ENCODE measurements at regions not wholly inside any gene's neighbourhood (a gene's known extent, or its start where the extent isn't known, plus 50 kb on each side); places are given as distances from the start of the nearest gene placed in this dataset.

DNA sequence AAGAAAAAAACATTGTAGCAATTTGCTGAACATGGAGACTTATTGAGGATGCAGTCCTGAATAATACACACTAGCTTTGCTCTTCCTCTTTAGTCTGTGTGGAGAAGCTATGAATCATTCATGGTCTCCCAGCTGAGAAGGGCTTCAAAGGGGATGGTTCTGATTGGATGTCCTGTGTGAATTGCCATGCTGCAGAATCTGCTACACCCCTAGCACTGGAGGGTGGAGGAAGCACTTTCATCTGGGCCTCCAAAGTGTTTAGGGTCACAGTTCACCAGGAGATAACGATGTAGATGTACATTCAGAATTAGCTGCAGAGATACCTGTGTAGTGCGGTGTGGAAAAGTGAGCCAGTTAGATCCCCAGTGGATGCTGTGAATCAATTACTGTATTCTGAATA is 321.1 kb upstream of the EDNRB start:
- no peak overlapping the region for H3K27ac ChIP-seq (ENCODE audit: low read length)
- no peaks in the 10 kb centered on the region for H3K4me1 ChIP-seq (ENCODE audit: control insufficient read depth, insufficient read depth, low read length)
- no peak overlapping the region for H3K4me3 ChIP-seq (ENCODE audit: low read length in 2 of 2)
- H3K27me3 ChIP-seq (ENCODE audit: control insufficient read depth in 1 of 2, insufficient read depth in 2 of 2, low read length in 2 of 2) = no peaks in the 10 kb centered on the region
- no peaks in the 10 kb centered on the region for H3K36me3 ChIP-seq (ENCODE audit: control insufficient read depth in 2 of 2, insufficient read depth in 2 of 2, low read length in 2 of 2)
- H3K9me3 ChIP-seq (ENCODE audit: control insufficient read depth in 2 of 2, low read length in 2 of 2) = no peaks in the 10 kb centered on the region
- H3K9ac ChIP-seq (ENCODE audit: low read length in 2 of 2) = no peak overlapping the region

DNA sequence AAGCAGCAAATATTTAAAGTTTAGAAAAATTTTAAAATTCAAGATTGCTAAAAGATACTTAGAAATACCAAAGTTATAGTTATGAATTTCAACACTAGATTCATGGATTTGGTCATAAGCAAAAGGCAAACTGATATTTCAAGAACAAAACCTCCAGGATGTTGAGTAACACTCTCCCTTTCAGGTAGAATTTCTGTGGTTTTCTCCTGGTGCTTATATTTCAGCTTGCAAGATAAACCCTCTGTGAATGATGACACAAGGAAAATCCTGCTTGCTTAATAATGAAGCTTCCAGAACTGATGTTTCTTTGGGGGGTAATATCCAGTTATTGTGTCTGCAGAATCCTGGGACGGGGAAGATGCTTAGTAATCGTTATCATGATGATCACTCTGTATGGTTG is 320.3 kb upstream of the EDNRB start:
- H3K4me3 ChIP-seq (ENCODE audit: low read length in 2 of 2) = no peak overlapping the region
- H3K9ac ChIP-seq (ENCODE audit: low read length in 2 of 2) = no peak overlapping the region
- H3K9me3 ChIP-seq (ENCODE audit: control insufficient read depth in 2 of 2, low read length in 2 of 2) = no peaks in the 10 kb centered on the region

DNA sequence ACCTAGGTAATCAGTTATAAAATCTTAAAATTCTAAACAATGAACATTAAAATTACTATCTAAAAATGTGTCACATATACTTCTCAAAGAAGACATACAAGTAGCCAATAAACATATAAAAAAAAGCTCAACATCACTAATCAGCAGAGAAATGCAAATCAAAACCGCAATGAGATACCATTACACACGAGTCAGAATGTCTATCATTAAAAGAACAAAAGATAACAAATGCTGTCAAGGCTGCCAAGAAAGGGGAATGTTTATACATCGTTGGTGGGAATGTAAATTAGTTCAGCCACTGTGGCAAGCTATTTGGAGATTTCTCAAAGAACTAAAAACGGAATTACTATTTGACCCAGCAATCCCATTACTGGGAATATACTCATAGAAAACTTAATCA is 310.3 kb upstream of the EDNRB start:
- H3K36me3 ChIP-seq (ENCODE audit: control insufficient read depth in 2 of 2, insufficient read depth in 2 of 2, low read length in 2 of 2) = no peaks in the 10 kb centered on the region
- no peak overlapping the region for H3K27ac ChIP-seq (ENCODE audit: low read length)
- no peaks in the 10 kb centered on the region for H3K27me3 ChIP-seq (ENCODE audit: control insufficient read depth in 1 of 2, insufficient read depth in 2 of 2, low read length in 2 of 2)
- no peak overlapping the region for H3K9ac ChIP-seq (ENCODE audit: low read length in 2 of 2)
- no peaks in the 10 kb centered on the region for H3K9me3 ChIP-seq (ENCODE audit: control insufficient read depth in 2 of 2, low read length in 2 of 2)
- H3K4me3 ChIP-seq (ENCODE audit: low read length in 2 of 2) = no peak overlapping the region
- no peaks in the 10 kb centered on the region for H3K4me1 ChIP-seq (ENCODE audit: control insufficient read depth, insufficient read depth, low read length)

More for the DNA sequence above, 320.3 kb upstream of the EDNRB start:
- Histone ChIP-seq H3K4me1 (ENCODE audit: control insufficient read depth, insufficient read depth, low read length) (no peaks in the 10 kb centered on the region), H3K36me3 (ENCODE audit: control insufficient read depth in 2 of 2, insufficient read depth in 2 of 2, low read length in 2 of 2) (no peaks in the 10 kb centered on the region), H3K27ac (ENCODE audit: low read length) (no peak overlapping the region), H3K27me3 (ENCODE audit: control insufficient read depth in 1 of 2, insufficient read depth in 2 of 2, low read length in 2 of 2) (no peaks in the 10 kb centered on the region)

DNA sequence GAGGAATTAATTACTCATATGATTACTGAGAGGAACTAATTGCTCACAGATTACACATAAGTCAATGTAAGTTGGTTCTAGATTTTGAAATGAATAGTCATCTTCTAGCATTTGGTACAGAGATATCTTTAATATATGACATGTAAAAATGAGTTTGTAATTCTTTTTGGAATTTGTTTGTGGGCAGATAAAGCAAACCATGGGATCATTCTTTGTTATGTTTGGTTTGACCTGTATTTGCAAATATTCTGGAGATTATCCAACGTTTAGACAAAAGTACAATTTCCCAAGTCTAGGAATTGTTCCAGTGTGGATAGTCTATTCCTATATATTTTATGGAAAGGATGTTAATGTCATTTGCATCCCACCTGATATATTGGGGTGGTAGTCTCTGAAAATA is 309.6 kb upstream of the EDNRB start:
- Histone ChIP-seq H3K4me1 (ENCODE audit: control insufficient read depth, insufficient read depth, low read length) (no peaks in the 10 kb centered on the region), H3K36me3 (ENCODE audit: control insufficient read depth in 2 of 2, insufficient read depth in 2 of 2, low read length in 2 of 2) (no peaks in the 10 kb centered on the region), H3K9ac (ENCODE audit: low read length in 2 of 2) (no peak overlapping the region), H3K27me3 (ENCODE audit: control insufficient read depth in 1 of 2, insufficient read depth in 2 of 2, low read length in 2 of 2) (no peaks in the 10 kb centered on the region), H3K4me3 (ENCODE audit: low read length in 2 of 2) (no peak overlapping the region), H3K9me3 (ENCODE audit: control insufficient read depth in 2 of 2, low read length in 2 of 2) (no peaks in the 10 kb centered on the region), H3K27ac (ENCODE audit: low read length) (no peak overlapping the region)

DNA sequence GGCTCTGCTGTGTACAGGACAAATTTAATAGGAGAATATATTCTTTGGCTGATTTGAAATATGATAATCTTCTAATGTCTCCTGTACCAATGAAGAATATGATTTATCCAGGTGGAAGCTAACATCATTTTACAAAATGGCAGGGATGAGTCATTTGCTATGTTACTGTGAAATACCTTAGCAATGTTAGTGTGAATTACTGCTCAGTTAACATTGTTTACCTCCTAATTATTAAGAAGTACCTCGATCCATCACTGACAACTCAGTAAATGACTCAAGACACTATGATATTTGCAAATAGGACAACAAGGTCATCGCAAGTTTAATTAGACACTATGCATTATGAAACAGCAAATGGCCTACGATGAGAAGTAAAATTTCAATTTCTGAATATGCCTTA is 309.1 kb upstream of the EDNRB start:
- no peaks in the 10 kb centered on the region for H3K36me3 ChIP-seq (ENCODE audit: control insufficient read depth in 2 of 2, insufficient read depth in 2 of 2, low read length in 2 of 2)
- no peak overlapping the region for H3K9ac ChIP-seq (ENCODE audit: low read length in 2 of 2)
- no peaks in the 10 kb centered on the region for H3K27me3 ChIP-seq (ENCODE audit: control insufficient read depth in 1 of 2, insufficient read depth in 2 of 2, low read length in 2 of 2)
- no peaks in the 10 kb centered on the region for H3K9me3 ChIP-seq (ENCODE audit: control insufficient read depth in 2 of 2, low read length in 2 of 2)
- no peak overlapping the region for H3K27ac ChIP-seq (ENCODE audit: low read length)
- no peaks in the 10 kb centered on the region for H3K4me1 ChIP-seq (ENCODE audit: control insufficient read depth, insufficient read depth, low read length)
- H3K4me3 ChIP-seq (ENCODE audit: low read length in 2 of 2) = no peak overlapping the region

DNA sequence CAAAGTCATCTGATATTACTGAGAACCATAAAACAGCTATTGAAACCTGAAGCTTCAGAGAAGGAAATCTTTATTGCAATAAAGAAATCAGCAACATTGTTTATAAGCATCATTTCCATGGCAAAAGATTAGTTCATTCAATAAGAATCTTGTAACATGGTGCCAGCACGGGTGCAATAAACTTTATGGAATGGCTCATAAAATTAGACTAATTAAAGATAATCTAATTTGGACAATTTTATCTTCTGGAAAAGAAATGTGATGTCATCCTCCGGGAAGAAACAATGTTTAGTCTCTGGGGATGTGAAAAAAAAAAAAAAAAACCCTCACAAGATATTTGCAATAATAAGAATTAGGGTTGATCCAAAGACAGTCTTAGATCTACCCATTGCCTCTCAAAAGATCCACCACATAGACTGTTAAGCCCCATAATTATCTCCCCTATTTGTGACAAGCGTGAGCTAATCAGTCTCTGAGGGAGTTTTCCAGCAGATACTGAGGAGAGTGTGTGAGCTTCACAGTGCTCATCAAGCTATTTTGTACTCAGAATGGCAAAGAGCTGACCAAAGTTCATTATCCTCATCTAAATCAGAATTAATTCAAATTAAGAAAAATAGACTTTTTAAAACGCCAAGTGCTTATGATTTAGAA is 297.0 kb upstream of the EDNRB start:
- H3K27me3 ChIP-seq (ENCODE audit: control insufficient read depth in 1 of 2, insufficient read depth in 2 of 2, low read length in 2 of 2) = no peaks in the 10 kb centered on the region
- H3K36me3 ChIP-seq (ENCODE audit: control insufficient read depth in 2 of 2, insufficient read depth in 2 of 2, low read length in 2 of 2) = no peaks in the 10 kb centered on the region
- H3K27ac ChIP-seq (ENCODE audit: low read length) = no peak overlapping the region
- no peak overlapping the region for H3K9ac ChIP-seq (ENCODE audit: low read length in 2 of 2)
- H3K9me3 ChIP-seq (ENCODE audit: control insufficient read depth in 2 of 2, low read length in 2 of 2) = no peaks in the 10 kb centered on the region
- no peak overlapping the region for H3K4me3 ChIP-seq (ENCODE audit: low read length in 2 of 2)
- no peaks in the 10 kb centered on the region for H3K4me1 ChIP-seq (ENCODE audit: control insufficient read depth, insufficient read depth, low read length)

DNA sequence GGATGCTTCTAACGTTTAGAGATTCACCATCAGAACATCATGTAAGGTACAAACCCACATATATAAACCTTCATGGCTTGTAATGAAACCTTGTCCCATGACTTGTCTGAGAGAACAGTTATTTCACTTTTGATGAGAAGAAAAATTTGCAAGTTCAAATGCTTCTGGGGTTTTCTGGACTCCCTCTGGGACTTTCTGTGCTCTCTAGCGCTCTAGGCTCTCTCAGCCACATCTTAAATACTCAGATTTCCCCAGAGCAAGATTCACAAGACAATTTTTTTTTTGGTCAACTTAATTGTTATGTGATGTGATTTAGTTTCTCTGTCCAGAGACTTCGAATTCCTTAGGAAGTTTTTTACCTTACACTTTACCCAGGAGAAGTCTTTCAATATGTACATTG is 282.8 kb upstream of the EDNRB start:
- H3K27ac ChIP-seq (ENCODE audit: low read length) = no peak overlapping the region
- H3K4me3 ChIP-seq (ENCODE audit: low read length in 2 of 2) = no peak overlapping the region
- H3K4me1 ChIP-seq (ENCODE audit: control insufficient read depth, insufficient read depth, low read length) = no peaks in the 10 kb centered on the region
- H3K9me3 ChIP-seq (ENCODE audit: control insufficient read depth in 2 of 2, low read length in 2 of 2) = no peaks in the 10 kb centered on the region
- H3K36me3 ChIP-seq (ENCODE audit: control insufficient read depth in 2 of 2, insufficient read depth in 2 of 2, low read length in 2 of 2) = no peaks in the 10 kb centered on the region
- no peak overlapping the region for H3K9ac ChIP-seq (ENCODE audit: low read length in 2 of 2)
- H3K27me3 ChIP-seq (ENCODE audit: control insufficient read depth in 1 of 2, insufficient read depth in 2 of 2, low read length in 2 of 2) = no peaks in the 10 kb centered on the region

DNA sequence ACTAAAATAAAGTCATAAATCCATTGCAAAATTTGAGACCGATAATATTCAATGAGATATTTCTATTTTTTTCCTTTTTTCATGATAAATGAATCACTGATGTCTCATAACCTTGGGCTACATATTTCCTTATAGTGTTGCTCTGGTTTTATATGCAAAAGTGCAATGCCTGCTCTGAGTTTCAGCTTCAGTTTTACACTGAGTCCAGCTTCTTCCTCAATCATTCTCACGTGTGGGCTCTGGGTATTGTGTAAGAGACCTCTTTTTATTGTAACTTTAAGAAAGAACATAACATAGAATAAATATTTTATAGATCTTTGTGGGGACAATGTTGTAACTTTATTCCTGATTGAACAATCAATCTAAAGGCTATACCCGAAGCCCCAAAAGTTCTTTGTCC is 280.2 kb upstream of the EDNRB start:
- Histone ChIP-seq H3K9ac (ENCODE audit: low read length in 2 of 2) (no peak overlapping the region), H3K4me1 (ENCODE audit: control insufficient read depth, insufficient read depth, low read length) (no peaks in the 10 kb centered on the region), H3K4me3 (ENCODE audit: low read length in 2 of 2) (no peak overlapping the region), H3K27me3 (ENCODE audit: control insufficient read depth in 1 of 2, insufficient read depth in 2 of 2, low read length in 2 of 2) (no peaks in the 10 kb centered on the region), H3K9me3 (ENCODE audit: control insufficient read depth in 2 of 2, low read length in 2 of 2) (no peaks in the 10 kb centered on the region), H3K27ac (ENCODE audit: low read length) (no peak overlapping the region), H3K36me3 (ENCODE audit: control insufficient read depth in 2 of 2, insufficient read depth in 2 of 2, low read length in 2 of 2) (no peaks in the 10 kb centered on the region)

DNA sequence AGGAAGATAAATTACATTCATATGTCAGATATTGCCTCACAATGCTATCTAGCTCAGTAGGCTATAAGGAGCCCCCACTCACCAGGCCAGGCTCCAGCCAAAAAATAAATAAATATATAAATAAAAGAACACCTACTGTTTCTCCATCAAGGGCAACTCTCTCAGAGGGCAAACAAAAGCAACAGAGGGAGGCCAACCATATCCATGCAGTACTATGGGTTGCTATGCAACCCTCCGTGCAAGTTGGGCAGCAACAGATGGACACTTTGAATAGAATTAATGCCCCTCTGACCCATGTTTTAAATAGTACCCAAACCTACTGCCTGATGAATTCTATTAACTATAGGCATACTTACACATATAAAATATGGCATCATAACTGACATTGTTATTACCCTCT is 279.8 kb upstream of the EDNRB start:
- no peak overlapping the region for H3K27ac ChIP-seq (ENCODE audit: low read length)
- no peaks in the 10 kb centered on the region for H3K36me3 ChIP-seq (ENCODE audit: control insufficient read depth in 2 of 2, insufficient read depth in 2 of 2, low read length in 2 of 2)
- no peak overlapping the region for H3K4me3 ChIP-seq (ENCODE audit: low read length in 2 of 2)
- no peaks in the 10 kb centered on the region for H3K4me1 ChIP-seq (ENCODE audit: control insufficient read depth, insufficient read depth, low read length)
- H3K27me3 ChIP-seq (ENCODE audit: control insufficient read depth in 1 of 2, insufficient read depth in 2 of 2, low read length in 2 of 2) = no peaks in the 10 kb centered on the region
- no peak overlapping the region for H3K9ac ChIP-seq (ENCODE audit: low read length in 2 of 2)
- no peaks in the 10 kb centered on the region for H3K9me3 ChIP-seq (ENCODE audit: control insufficient read depth in 2 of 2, low read length in 2 of 2)

DNA sequence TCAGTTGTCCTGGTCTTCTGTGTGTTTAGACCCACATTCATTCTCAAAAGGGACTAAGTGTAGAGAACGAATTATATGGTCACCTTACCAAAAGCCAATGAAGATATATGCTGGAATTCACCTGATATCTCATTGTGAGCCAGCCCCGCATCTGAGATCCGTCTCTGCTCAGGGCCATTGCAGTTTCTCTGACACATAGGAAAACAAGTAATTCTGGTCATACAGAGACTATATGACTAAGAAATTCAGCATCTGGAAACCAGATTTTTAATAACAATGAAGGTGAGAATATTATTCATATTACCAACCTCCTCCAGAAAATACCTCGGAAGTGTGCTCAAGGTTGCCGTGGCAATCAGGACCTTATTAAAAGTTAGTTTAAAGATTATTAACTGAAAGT is 278.6 kb upstream of the EDNRB start:
- Histone ChIP-seq H3K27me3 (ENCODE audit: control insufficient read depth in 1 of 2, insufficient read depth in 2 of 2, low read length in 2 of 2) (no peaks in the 10 kb centered on the region), H3K4me1 (ENCODE audit: control insufficient read depth, insufficient read depth, low read length) (no peaks in the 10 kb centered on the region), H3K4me3 (ENCODE audit: low read length in 2 of 2) (no peak overlapping the region), H3K9me3 (ENCODE audit: control insufficient read depth in 2 of 2, low read length in 2 of 2) (no peaks in the 10 kb centered on the region), H3K9ac (ENCODE audit: low read length in 2 of 2) (no peak overlapping the region), H3K36me3 (ENCODE audit: control insufficient read depth in 2 of 2, insufficient read depth in 2 of 2, low read length in 2 of 2) (no peaks in the 10 kb centered on the region), H3K27ac (ENCODE audit: low read length) (no peak overlapping the region)

DNA sequence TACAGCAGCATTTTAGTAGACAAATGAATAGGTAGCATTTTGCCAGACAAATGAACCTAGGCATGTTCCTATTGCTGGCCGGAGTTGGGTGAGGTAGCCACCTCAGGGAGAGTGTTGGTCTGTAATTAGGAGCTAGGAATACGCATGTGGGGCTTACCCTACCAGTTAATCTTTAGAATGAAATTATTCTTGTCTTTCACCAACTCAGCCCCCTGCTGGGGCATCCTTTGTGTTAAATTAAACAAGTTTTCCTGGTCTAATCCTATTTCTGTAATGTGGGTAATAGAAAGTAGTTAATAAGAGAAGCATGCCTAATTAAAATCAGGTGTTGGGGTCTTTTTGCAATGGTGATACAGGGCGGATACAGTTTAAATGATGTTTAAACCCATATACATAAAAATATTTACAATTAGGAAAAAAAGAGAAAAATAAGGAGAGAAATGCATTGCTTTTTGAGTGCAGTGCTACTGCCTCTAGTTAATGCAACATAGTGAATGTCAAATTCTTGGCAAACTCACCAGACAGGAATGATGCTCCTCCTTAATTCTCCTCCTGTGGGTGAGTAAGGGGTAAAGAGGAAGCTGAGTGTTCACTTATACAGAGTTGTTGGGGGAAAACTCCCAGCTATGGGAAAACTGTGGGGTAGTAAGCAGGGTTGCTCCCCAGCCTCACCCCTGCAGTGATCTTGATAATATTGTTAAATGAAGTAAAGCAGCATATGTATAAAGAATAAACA is 276.4 kb upstream of the EDNRB start:
- H3K4me3 ChIP-seq (ENCODE audit: low read length in 2 of 2) = no peak overlapping the region
- H3K27ac ChIP-seq (ENCODE audit: low read length) = no peak overlapping the region
- H3K4me1 ChIP-seq (ENCODE audit: control insufficient read depth, insufficient read depth, low read length) = no peaks in the 10 kb centered on the region
- no peaks in the 10 kb centered on the region for H3K36me3 ChIP-seq (ENCODE audit: control insufficient read depth in 2 of 2, insufficient read depth in 2 of 2, low read length in 2 of 2)
- no peaks in the 10 kb centered on the region for H3K27me3 ChIP-seq (ENCODE audit: control insufficient read depth in 1 of 2, insufficient read depth in 2 of 2, low read length in 2 of 2)
- H3K9ac ChIP-seq (ENCODE audit: low read length in 2 of 2) = no peak overlapping the region
- no peaks in the 10 kb centered on the region for H3K9me3 ChIP-seq (ENCODE audit: control insufficient read depth in 2 of 2, low read length in 2 of 2)
